ENCODE measurements at regions not wholly inside any gene's neighbourhood (a gene's known extent, or its start where the extent isn't known, plus 50 kb on each side); places are given as distances from the start of the nearest gene placed in this dataset.

- no peak for TF ChIP-seq USF2 (CRISPR knock-in tag; IDR thresholded peaks at IDR 0.05)
- no peak for TF ChIP-seq RORB (CRISPR knock-in tag; IDR thresholded peaks at IDR 0.05)
- TF ChIP-seq PREB (CRISPR knock-in tag; IDR thresholded peaks at IDR 0.05; ENCODE audit: borderline replicate concordance): no peak
- no peak for TF ChIP-seq ZMAT4 (CRISPR knock-in tag; IDR thresholded peaks at IDR 0.05)
- no peak for TF ChIP-seq ATF6 (CRISPR knock-in tag; IDR thresholded peaks at IDR 0.05)
- no peak for TF ChIP-seq OVOL2 (CRISPR knock-in tag; IDR thresholded peaks at IDR 0.05; ENCODE audit: borderline replicate concordance)
Measured at GRCh38 chr4:126593626-126594025, 1039.1 kb upstream of the INTU start (continued).

- Mint-ChIP-seq H3K27me3 (ENCODE audit: low read depth) (no peaks in the 10 kb centered on the region), H3K4me3 (no peak overlapping the region), H3K27ac (no peak overlapping the region), H3K9me3 (peaks cover 13% of the 10 kb centered on the region), H3K4me1 (no peaks in the 10 kb centered on the region), H3K36me3 (no peaks in the 10 kb centered on the region)
- ATAC-seq: no peak
- DNase-seq (ENCODE audit: low spot score): no peak
- ChIA-PET CTCF (interaction anchor here (0.8 to 1.4 kb wide), 2 partner anchors 12 kb away, joined by 3 to 4 read pairs; no protein-coding TSS in a partner anchor), POLR2A (no interaction called here)
- TF ChIP-seq AFF4 (CRISPR knock-in tag; IDR thresholded peaks at IDR 0.05; ENCODE audit: borderline replicate concordance) (no peak), IRF1 (CRISPR knock-in tag; IDR thresholded peaks at IDR 0.05) (no peak), ESRRA (CRISPR knock-in tag; IDR thresholded peaks at IDR 0.05; ENCODE audit: borderline replicate concordance) (no peak)
Measured at GRCh38 chr4:126595643-126596042, 1037.1 kb upstream of the INTU start.

GRCh38 chr4:126599746-126600145 lies 1033.0 kb upstream of the INTU start:
- H3K4me3 Mint-ChIP-seq: no peak overlapping the region
- POLR2A ChIA-PET: no interaction called here
- CTCF ChIA-PET: interaction anchor here (3.4 kb wide), 1 partner anchor 17 kb away, joined by 16 read pairs; no protein-coding TSS in a partner anchor
- TF ChIP-seq ZNF425 (CRISPR knock-in tag; conservative IDR thresholded peaks at IDR 0.05) (no peak), RELA (CRISPR knock-in tag; IDR thresholded peaks at IDR 0.05; ENCODE audit: borderline replicate concordance) (no peak), MAX (CRISPR knock-in tag; IDR thresholded peaks at IDR 0.05) (no peak), CTCF (IDR thresholded peaks at IDR 0.05) (no peak), ZNF121 (CRISPR knock-in tag; IDR thresholded peaks at IDR 0.05) (no peak), AFF4 (CRISPR knock-in tag; IDR thresholded peaks at IDR 0.05; ENCODE audit: borderline replicate concordance) (no peak), ATF1 (CRISPR knock-in tag; IDR thresholded peaks at IDR 0.05) (no peak)

More at GRCh38 chr4:126599746-126600145, 1033.0 kb upstream of the INTU start:
- Mint-ChIP-seq H3K27me3 (ENCODE audit: low read depth) (no peaks in the 10 kb centered on the region), H3K9me3 (no peaks in the 10 kb centered on the region), H3K36me3 (no peaks in the 10 kb centered on the region), H3K27ac (no peak overlapping the region), H3K4me1 (peaks cover 10% of the 10 kb centered on the region)
- ATAC-seq (no peak), DNase-seq (ENCODE audit: low spot score) (no peak)
